ENCODE measurements at regions not wholly inside any gene's neighbourhood (a gene's known extent, or its start where the extent isn't known, plus 50 kb on each side); places are given as distances from the start of the nearest gene placed in this dataset.

GRCh38 chr14:99325591-99325990, 53.6 kb upstream of the BCL11B start:
- Histone ChIP-seq H3K9me3 (no peaks in the 10 kb centered on the region), H3K4me3 (no peak overlapping the region), H3K4me1 (no peaks in the 10 kb centered on the region), H3K27me3 (no peaks in the 10 kb centered on the region), H3K36me3 (no peaks in the 10 kb centered on the region), H3K27ac (no peak overlapping the region)
- no peak for TF ChIP-seq CTCF (IDR thresholded peaks at IDR 0.05)
- DNase-seq (ENCODE audit: low spot score) = peak; percentile 42

- Histone ChIP-seq H3K4me1 (no peaks in the 10 kb centered on the region), H3K27me3 (no peaks in the 10 kb centered on the region), H3K4me3 (no peak overlapping the region), H3K36me3 (no peaks in the 10 kb centered on the region), H3K27ac (no peak overlapping the region), H3K9me3 (no peaks in the 10 kb centered on the region)
- TF ChIP-seq CTCF (IDR thresholded peaks at IDR 0.05) = no peak
- DNase-seq (ENCODE audit: low spot score) = no peak
These were observed 53.0 kb upstream of the BCL11B start for GRCh38 chr14:99325016-99325415.

GRCh38 chr14:99324291-99324690, 52.3 kb upstream of the BCL11B start:
- Histone ChIP-seq H3K4me3 (no peak overlapping the region), H3K36me3 (no peaks in the 10 kb centered on the region), H3K4me1 (no peaks in the 10 kb centered on the region), H3K27ac (no peak overlapping the region), H3K27me3 (no peaks in the 10 kb centered on the region), H3K9me3 (no peaks in the 10 kb centered on the region)
- peak; percentile 47 for DNase-seq (ENCODE audit: low spot score)
- no peak for TF ChIP-seq CTCF (IDR thresholded peaks at IDR 0.05)

GRCh38 chr14:99323603-99324185, 51.7 kb upstream of the BCL11B start:
- H3K36me3 ChIP-seq = no peaks in the 10 kb centered on the region
- H3K4me1 ChIP-seq = no peaks in the 10 kb centered on the region
- no peak for TF ChIP-seq CTCF (IDR thresholded peaks at IDR 0.05)
- H3K27ac ChIP-seq = no peak overlapping the region
- no peak for DNase-seq (ENCODE audit: low spot score)
- H3K27me3 ChIP-seq = no peaks in the 10 kb centered on the region
- H3K4me3 ChIP-seq = no peak overlapping the region
- no peaks in the 10 kb centered on the region for H3K9me3 ChIP-seq

- H3K4me1 ChIP-seq = no peaks in the 10 kb centered on the region
- H3K27me3 ChIP-seq = no peaks in the 10 kb centered on the region
- no peaks in the 10 kb centered on the region for H3K9me3 ChIP-seq
- H3K27ac ChIP-seq = no peak overlapping the region
- no peaks in the 10 kb centered on the region for H3K36me3 ChIP-seq
- DNase-seq (ENCODE audit: low spot score) = peak; percentile 43
- TF ChIP-seq CTCF (IDR thresholded peaks at IDR 0.05) = no peak
- no peak overlapping the region for H3K4me3 ChIP-seq
These were observed 51.0 kb upstream of the BCL11B start for GRCh38 chr14:99322731-99323599.
